Muscle of leg (tissue), 3 donors: ENCODE measurements at regions not wholly inside any gene's neighbourhood (a gene's known extent, or its start where the extent isn't known, plus 50 kb on each side); places are given as distances from the start of the nearest gene placed in this dataset.

Experiments
- DNase-seq: peaks from one replicate; pipeline ENCODE4 v3.0.0; 2013
- H3K27ac ChIP-seq: one replicate; pipeline ENCODE4 v1.5.1; 2013; ENCODE audit warnings: mild to moderate bottlenecking, low read length, control low read depth
- H3K27me3 ChIP-seq: one replicate; pipeline ENCODE4 v1.6.1; 2013; ENCODE audit warnings: low read length; ENCODE audit not compliant: control insufficient read depth, insufficient read depth
- H3K36me3 ChIP-seq: one replicate; pipeline ENCODE4 v1.6.1; 2013; ENCODE audit warnings: low read length; ENCODE audit not compliant: control insufficient read depth, insufficient read depth
- H3K4me1 ChIP-seq: one replicate; pipeline ENCODE4 v1.6.1; 2013; ENCODE audit warnings: low read length; ENCODE audit not compliant: control insufficient read depth, insufficient read depth
- H3K4me3 ChIP-seq: one replicate; pipeline ENCODE4 v1.5.1; 2013; ENCODE audit warnings: low read length, control low read depth
- H3K9me3 ChIP-seq: replicated peaks from 2 replicates; pipeline ENCODE4 v1.6.1; 2013; ENCODE audit warnings: low read depth, low read length; ENCODE audit not compliant: control insufficient read depth
- WGBS: methylation state at CpG from one replicate; pipeline ENCODE4 v1.1.5; 2013; ENCODE audit warnings: missing lambda C conversion rate; ENCODE audit not compliant: insufficient coverage; 5-methylcytosine and 5-hydroxymethylcytosine counted together

DNA sequence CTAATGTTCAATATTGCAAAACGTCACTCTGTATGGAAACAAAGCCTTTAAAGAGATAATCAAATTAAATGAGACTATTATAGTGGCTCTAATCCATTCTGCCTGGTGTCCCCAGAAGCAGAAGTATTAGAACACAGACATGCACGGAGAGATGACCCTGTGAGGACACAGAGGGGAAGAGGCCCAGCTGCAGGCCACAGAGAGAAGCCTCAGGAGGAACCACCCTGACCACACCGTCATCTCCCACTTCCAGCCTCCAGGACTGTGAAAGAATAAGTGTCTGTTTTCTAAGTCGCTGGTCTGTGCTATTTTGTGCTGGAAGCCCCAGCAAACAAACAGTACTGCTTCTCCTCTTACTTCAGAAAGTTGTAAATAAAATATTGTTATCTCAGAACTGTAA, 283.5 kb upstream of the ADARB2 start:
- H3K4me1 ChIP-seq = no peaks in the 10 kb centered on the region
- WGBS = no CpG with 5 or more reads among the region's 4 CpGs
- H3K4me3 ChIP-seq = no peak overlapping the region
- H3K9me3 ChIP-seq = no peaks in the 10 kb centered on the region
- no peaks in the 10 kb centered on the region for H3K27me3 ChIP-seq
- H3K27ac ChIP-seq = no peak overlapping the region
- DNase-seq = peak; percentile 24
- no peaks in the 10 kb centered on the region for H3K36me3 ChIP-seq

GRCh38 chr10:2019803-2020202, 282.5 kb upstream of the ADARB2 start:
- Histone ChIP-seq H3K27ac (no peak overlapping the region), H3K4me1 (no peaks in the 10 kb centered on the region), H3K4me3 (no peak overlapping the region), H3K27me3 (no peaks in the 10 kb centered on the region), H3K36me3 (no peaks in the 10 kb centered on the region), H3K9me3 (no peaks in the 10 kb centered on the region)
- WGBS = 94% methylated on average over 9 of the region's 12 CpGs
- DNase-seq = no peak

GRCh38 chr10:2019281-2019680, 282.0 kb upstream of the ADARB2 start:
- Histone ChIP-seq H3K27me3 (no peaks in the 10 kb centered on the region), H3K9me3 (no peaks in the 10 kb centered on the region), H3K36me3 (no peaks in the 10 kb centered on the region), H3K4me3 (no peak overlapping the region), H3K27ac (no peak overlapping the region), H3K4me1 (no peaks in the 10 kb centered on the region)
- WGBS = no CpG with 5 or more reads among the region's 3 CpGs
- peak; percentile 14 for DNase-seq

DNA sequence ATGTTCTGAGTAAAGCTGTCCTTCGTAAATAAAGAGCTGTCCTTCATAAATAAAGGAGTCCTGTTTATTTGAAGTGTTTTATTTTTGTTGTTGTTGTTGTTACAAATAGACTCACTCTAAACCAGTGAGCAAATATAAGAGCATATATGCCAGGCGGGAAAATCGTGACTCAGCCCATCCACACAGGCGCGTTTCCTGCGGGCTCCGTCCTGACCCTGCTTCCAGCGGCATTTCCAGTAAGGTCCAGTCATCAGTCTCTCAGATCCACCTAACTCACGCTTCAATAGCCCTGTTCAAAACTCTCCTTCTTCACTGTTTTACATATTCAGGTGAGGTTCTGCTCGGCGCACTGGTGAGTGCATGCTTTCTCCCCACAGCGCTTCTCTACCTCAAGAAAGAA, 277.2 kb upstream of the ADARB2 start:
- H3K27ac ChIP-seq = no peak overlapping the region
- H3K27me3 ChIP-seq = no peaks in the 10 kb centered on the region
- no peaks in the 10 kb centered on the region for H3K36me3 ChIP-seq
- H3K9me3 ChIP-seq = no peaks in the 10 kb centered on the region
- WGBS = 91% methylated on average over 11 of the region's 12 CpGs
- H3K4me1 ChIP-seq = no peaks in the 10 kb centered on the region
- H3K4me3 ChIP-seq = no peak overlapping the region
- no peak for DNase-seq

GRCh38 chr10:2012209-2012608, 274.9 kb upstream of the ADARB2 start:
- Histone ChIP-seq H3K4me1 (no peaks in the 10 kb centered on the region), H3K27ac (no peak overlapping the region), H3K4me3 (no peak overlapping the region), H3K36me3 (no peaks in the 10 kb centered on the region), H3K9me3 (no peaks in the 10 kb centered on the region), H3K27me3 (no peaks in the 10 kb centered on the region)
- no peak for DNase-seq
- 55% methylated on average over 5 of the region's 5 CpGs for WGBS

GRCh38 chr10:2011106-2011716, 273.9 kb upstream of the ADARB2 start:
- WGBS = 65% methylated on average over 14 of the region's 14 CpGs
- H3K27me3 ChIP-seq = no peaks in the 10 kb centered on the region

DNA sequence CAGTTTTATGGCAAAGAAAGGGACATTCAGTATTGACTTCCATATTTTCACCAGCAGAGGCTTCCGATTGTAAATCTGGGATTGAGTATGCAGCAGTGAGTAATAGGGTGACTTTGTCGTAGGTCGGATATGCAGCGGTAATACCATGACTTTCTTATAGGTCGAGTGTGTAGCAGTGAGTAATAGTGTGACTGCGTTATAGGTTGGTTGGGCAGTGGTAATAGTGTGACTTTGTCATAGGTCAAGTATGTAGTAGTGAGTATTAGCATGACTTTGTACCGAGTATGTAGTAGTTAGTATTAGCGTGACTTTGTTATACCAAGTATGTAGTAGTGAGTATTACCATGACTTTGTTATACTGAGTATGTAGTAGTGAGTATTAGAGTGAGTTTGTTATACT, 268.2 kb upstream of the ADARB2 start:
- no peak overlapping the region for H3K4me3 ChIP-seq
- no peak for DNase-seq
- WGBS = 89% methylated on average over 8 of the region's 8 CpGs
- no peaks in the 10 kb centered on the region for H3K9me3 ChIP-seq
- H3K4me1 ChIP-seq = no peaks in the 10 kb centered on the region
- no peaks in the 10 kb centered on the region for H3K27me3 ChIP-seq
- H3K36me3 ChIP-seq = no peaks in the 10 kb centered on the region
- H3K27ac ChIP-seq = no peak overlapping the region

More at GRCh38 chr10:2011106-2011716, 273.9 kb upstream of the ADARB2 start:
- DNase-seq = no peak
- Histone ChIP-seq H3K27ac (no peak overlapping the region), H3K4me1 (no peaks in the 10 kb centered on the region), H3K9me3 (no peaks in the 10 kb centered on the region), H3K4me3 (no peak overlapping the region), H3K36me3 (no peaks in the 10 kb centered on the region)

GRCh38 chr10:1992930-1993329, 255.6 kb upstream of the ADARB2 start:
- WGBS = no CpG with 5 or more reads among the region's 10 CpGs
- DNase-seq = no peak
- H3K9me3 ChIP-seq = no peaks in the 10 kb centered on the region

DNA sequence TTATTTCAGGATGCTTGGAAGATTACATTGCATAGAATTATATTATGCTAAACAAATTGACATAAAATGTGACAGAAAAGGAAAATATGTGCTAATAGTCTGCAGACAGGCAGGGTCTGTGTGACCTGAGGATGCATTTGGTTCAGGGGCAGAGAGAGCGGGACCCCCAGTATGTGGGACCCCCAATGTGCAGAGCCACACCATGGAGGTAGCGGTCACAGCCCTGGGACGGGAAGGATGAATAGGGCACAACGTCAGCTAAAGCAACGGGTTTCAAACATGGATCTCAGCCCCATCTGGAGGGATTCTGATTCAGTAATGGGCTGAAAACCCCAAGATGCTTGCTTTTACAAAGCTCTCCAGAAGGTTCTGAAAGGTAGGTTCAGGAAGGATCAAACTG, 251.8 kb upstream of the ADARB2 start:
- no peak for DNase-seq
- H3K27me3 ChIP-seq = no peaks in the 10 kb centered on the region
- no peaks in the 10 kb centered on the region for H3K36me3 ChIP-seq
- no peak overlapping the region for H3K4me3 ChIP-seq
- no peaks in the 10 kb centered on the region for H3K4me1 ChIP-seq
- no peak overlapping the region for H3K27ac ChIP-seq
- no peaks in the 10 kb centered on the region for H3K9me3 ChIP-seq
- 80% methylated on average over 5 of the region's 5 CpGs for whole genome bisulfite sequencing

More at GRCh38 chr10:1992930-1993329, 255.6 kb upstream of the ADARB2 start:
- Histone ChIP-seq H3K4me3 (no peak overlapping the region), H3K36me3 (no peaks in the 10 kb centered on the region), H3K4me1 (no peaks in the 10 kb centered on the region), H3K27ac (no peak overlapping the region), H3K27me3 (no peaks in the 10 kb centered on the region)

DNA sequence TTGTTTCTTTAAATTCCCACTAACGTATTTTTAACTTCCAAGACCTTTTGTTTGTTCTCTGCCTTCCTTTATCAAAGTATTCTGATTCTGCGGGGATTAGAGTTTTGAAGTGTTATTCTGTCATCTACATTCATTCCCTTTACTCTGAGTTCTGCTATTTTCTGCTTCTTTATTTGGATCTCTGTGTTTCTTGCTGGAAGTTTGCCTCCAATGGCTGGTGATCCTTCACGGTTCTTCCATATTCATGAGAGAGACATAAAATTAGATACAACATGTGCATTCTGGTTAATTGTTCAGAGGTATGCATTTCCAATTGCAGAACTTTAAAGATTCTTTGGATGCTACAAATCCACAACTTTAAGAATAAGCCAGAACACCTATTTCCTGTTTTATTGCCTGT, 244.7 kb upstream of the ADARB2 start:
- no peak overlapping the region for H3K4me3 ChIP-seq
- no peaks in the 10 kb centered on the region for H3K4me1 ChIP-seq
- no peaks in the 10 kb centered on the region for H3K36me3 ChIP-seq
- WGBS = no CpG with 5 or more reads among the region's 3 CpGs
- H3K27ac ChIP-seq = no peak overlapping the region
- H3K27me3 ChIP-seq = peaks cover 2% of the 10 kb centered on the region
- H3K9me3 ChIP-seq = peaks cover 3% of the 10 kb centered on the region
- no peak for DNase-seq

- 0% methylated on average over 2 of the region's 3 CpGs for WGBS
- peaks cover 3% of the 10 kb centered on the region for H3K9me3 ChIP-seq
- H3K27me3 ChIP-seq = peaks cover 2% of the 10 kb centered on the region
Observed at GRCh38 chr10:1980459-1980858, 243.1 kb upstream of the ADARB2 start.

More at GRCh38 chr10:1980459-1980858, 243.1 kb upstream of the ADARB2 start:
- H3K36me3 ChIP-seq = no peaks in the 10 kb centered on the region
- no peak for DNase-seq
- H3K4me1 ChIP-seq = no peaks in the 10 kb centered on the region
- H3K27ac ChIP-seq = no peak overlapping the region
- H3K4me3 ChIP-seq = no peak overlapping the region
